KMS-11 (cell line): ENCODE measurements at regions not wholly inside any gene's neighbourhood (a gene's known extent, or its start where the extent isn't known, plus 50 kb on each side); places are given as distances from the start of the nearest gene placed in this dataset.
"Not testable (repeated sequence)": the region's sequence is repeated elsewhere in the genome, so short reads cannot be mapped to it uniquely, and the experiment has no call there.

Source experiments
- H2AFZ ChIP-seq: fragments of 200-600 bp; sonication (generic); 2 replicates; pipeline ENCODE4 v1.6.1; 2016; ENCODE audit warnings: antibody characterized with exemption, mixed run types, low read depth
- H3K27ac ChIP-seq: fragments of 200-600 bp; sonication (generic); 2 replicates; pipeline ENCODE4 v1.6.1; 2016; ENCODE audit warnings: mild to moderate bottlenecking, mixed run types
- H3K27me3 ChIP-seq: fragments of 200-600 bp; sonication (generic); 2 replicates; pipeline ENCODE4 v1.6.1; 2017; ENCODE audit warnings: mild to moderate bottlenecking, low read depth, mixed run types, moderate library complexity; ENCODE audit not compliant: insufficient read depth
- H3K36me3 ChIP-seq: fragments of 200-600 bp; sonication (generic); 2 replicates; pipeline ENCODE4 v1.6.1; 2017; ENCODE audit warnings: mild to moderate bottlenecking, mixed run types; ENCODE audit not compliant: insufficient read depth
- H3K4me1 ChIP-seq: fragments of 200-600 bp; sonication (generic); 2 replicates; pipeline ENCODE4 v1.6.1; 2016; ENCODE audit warnings: mild to moderate bottlenecking, low read depth, mixed run types; ENCODE audit not compliant: poor library complexity, severe bottlenecking
- H3K4me2 ChIP-seq: fragments of 200-600 bp; sonication (generic); 2 replicates; pipeline ENCODE4 v1.7.0; 2016; ENCODE audit warnings: mild to moderate bottlenecking, mixed run types
- H3K4me3 ChIP-seq: fragments of 200-600 bp; sonication (generic); IDR thresholded peaks from 2 replicates; pipeline ENCODE4 v1.6.1; 2017; ENCODE audit warnings: low read depth, low read length, mixed read lengths; ENCODE audit not compliant: insufficient read depth
- H3K79me2 ChIP-seq: fragments of 200-600 bp; sonication (generic); 2 replicates; pipeline ENCODE4 v1.6.1; 2016; ENCODE audit warnings: low read depth, mixed run types; ENCODE audit not compliant: insufficient read depth
- H3K9ac ChIP-seq: fragments of 200-600 bp; sonication (generic); 2 replicates; pipeline ENCODE4 v1.6.1; 2016; ENCODE audit warnings: mild to moderate bottlenecking, mixed run types
- H4K20me1 ChIP-seq: fragments of 200-600 bp; sonication (generic); 2 replicates; pipeline ENCODE4 v1.6.1; 2016; ENCODE audit warnings: mild to moderate bottlenecking, mixed run types; ENCODE audit not compliant: insufficient read depth
- CTCF ChIP-seq: fragments of 200-600 bp; sonication (generic); conservative IDR thresholded peaks from 2 replicates; pipeline ENCODE4 v1.6.1; 2017; ENCODE audit warnings: low read depth, mild to moderate bottlenecking, antibody characterized with exemption, low read length, moderate library complexity, mixed read lengths

GRCh38 chr12:131303576-131303975, 349.9 kb downstream of the ADGRD1 start:
- not testable (repeated sequence) for H3K79me2 ChIP-seq, H3K36me3 ChIP-seq, H3K4me2 ChIP-seq, H3K27me3 ChIP-seq, H3K4me3 ChIP-seq, H3K4me1 ChIP-seq, H3K27ac ChIP-seq, H4K20me1 ChIP-seq, H3K9ac ChIP-seq, H2AFZ ChIP-seq

- not testable (repeated sequence) for H3K79me2 ChIP-seq, H3K36me3 ChIP-seq, H3K4me2 ChIP-seq, H2AFZ ChIP-seq, H4K20me1 ChIP-seq, H3K27me3 ChIP-seq, H3K27ac ChIP-seq, H3K4me3 ChIP-seq, H3K4me1 ChIP-seq, H3K9ac ChIP-seq
Observed at GRCh38 chr12:131304642-131305041, 350.9 kb downstream of the ADGRD1 start.

GRCh38 chr12:131309700-131310099, 356.0 kb downstream of the ADGRD1 start:
- no peaks in the 10 kb centered on the region for H3K79me2 ChIP-seq
- H3K4me2 ChIP-seq = no peak overlapping the region
- H3K4me3 ChIP-seq = no peak overlapping the region
- no peak overlapping the region for H3K27ac ChIP-seq
- no peaks in the 10 kb centered on the region for H3K36me3 ChIP-seq
- H2AFZ ChIP-seq = no peak overlapping the region
- no peak for TF ChIP-seq CTCF
- no peaks in the 10 kb centered on the region for H3K4me1 ChIP-seq
- H4K20me1 ChIP-seq = no peaks in the 10 kb centered on the region
- H3K9ac ChIP-seq = no peak overlapping the region
- peaks cover 4% of the 10 kb centered on the region; the same call in 1 of the 2 replicates for H3K27me3 ChIP-seq

GRCh38 chr12:131310227-131310969, 356.7 kb downstream of the ADGRD1 start:
- H3K79me2 ChIP-seq, H3K27ac ChIP-seq, H4K20me1 ChIP-seq, H3K9ac ChIP-seq, H3K36me3 ChIP-seq, H2AFZ ChIP-seq, H3K4me2 ChIP-seq, H3K4me1 ChIP-seq, H3K4me3 ChIP-seq, H3K27me3 ChIP-seq: not testable (repeated sequence)

- H4K20me1 ChIP-seq, H3K4me3 ChIP-seq, H3K4me2 ChIP-seq, H3K27me3 ChIP-seq, H2AFZ ChIP-seq, H3K79me2 ChIP-seq, H3K36me3 ChIP-seq, H3K9ac ChIP-seq, H3K4me1 ChIP-seq, H3K27ac ChIP-seq: not testable (repeated sequence)
Observed at GRCh38 chr12:131311279-131311722, 357.6 kb downstream of the ADGRD1 start.

GRCh38 chr12:131311764-131312163, 358.1 kb downstream of the ADGRD1 start:
- H3K27me3 ChIP-seq = peaks cover 4% of the 10 kb centered on the region; the same call in 1 of the 2 replicates

GRCh38 chr12:131312382-131312781, 358.7 kb downstream of the ADGRD1 start:
- H3K4me2 ChIP-seq, H3K27ac ChIP-seq, H3K79me2 ChIP-seq, H3K36me3 ChIP-seq, H2AFZ ChIP-seq, H3K27me3 ChIP-seq, H4K20me1 ChIP-seq, H3K4me3 ChIP-seq, H3K4me1 ChIP-seq, H3K9ac ChIP-seq: not testable (repeated sequence)

More at GRCh38 chr12:131311764-131312163, 358.1 kb downstream of the ADGRD1 start:
- Histone ChIP-seq H3K9ac (no peak overlapping the region), H2AFZ (no peak overlapping the region), H3K36me3 (no peaks in the 10 kb centered on the region), H3K79me2 (no peaks in the 10 kb centered on the region), H3K27ac (no peak overlapping the region), H3K4me3 (no peak overlapping the region), H4K20me1 (no peaks in the 10 kb centered on the region), H3K4me1 (no peaks in the 10 kb centered on the region), H3K4me2 (no peak overlapping the region)
- no peak for TF ChIP-seq CTCF
